Spleen (tissue), 11 donors: ENCODE measurements at regions not wholly inside any gene's neighbourhood (a gene's known extent, or its start where the extent isn't known, plus 50 kb on each side); places are given as distances from the start of the nearest gene placed in this dataset.

Experiments used
- DNase-seq: peaks from one replicate; pipeline ENCODE4 v3.0.0-alpha.2; 2020
- H3K27ac ChIP-seq, 8 donors: fragments of 200-600 bp; sonication (generic) in 7 of 8; 1 replicate in 4 of 8; 2 replicates in 4 of 8; pipeline versions ENCODE4 v1.5.0 to v1.8.0; 2016 to 2021; ENCODE audit warnings: inconsistent platforms in 4 of 8, mild to moderate bottlenecking in 4 of 8, moderate library complexity in 1 of 8
- H3K27me3 ChIP-seq, 7 donors: fragments of 200-600 bp; sonication (generic) in 6 of 7; replicated peaks in 1 of 7; 1 replicate in 4 of 7; 2 replicates in 3 of 7; pipeline versions ENCODE4 v1.5.0 to v1.8.0; 2016 to 2021; ENCODE audit warnings: inconsistent platforms in 3 of 7, mild to moderate bottlenecking in 1 of 7
- H3K36me3 ChIP-seq, 6 donors: fragments of 200-600 bp; sonication (generic) in 5 of 6; 1 replicate in 4 of 6; 2 replicates in 2 of 6; pipeline versions ENCODE4 v1.5.0 to v1.8.0; 2016 to 2021; ENCODE audit warnings: inconsistent platforms in 2 of 6
- H3K4me1 ChIP-seq, 6 donors: fragments of 200-600 bp; sonication (generic) in 5 of 6; 1 replicate in 3 of 6; 2 replicates in 3 of 6; pipeline versions ENCODE4 v1.5.0 to v1.8.0; 2016 to 2021; ENCODE audit warnings: inconsistent platforms in 3 of 6
- H3K4me3 ChIP-seq, 8 donors: fragments of 200-600 bp; sonication (generic) in 7 of 8; 1 replicate in 4 of 8; 2 replicates in 4 of 8; pipeline versions ENCODE4 v1.5.0 to v1.8.0; 2016 to 2021; ENCODE audit warnings: inconsistent platforms in 4 of 8, mild to moderate bottlenecking in 4 of 8, moderate library complexity in 2 of 8
- H3K9me3 ChIP-seq, 8 donors: fragments of 200-600 bp; sonication (generic) in 7 of 8; 1 replicate in 4 of 8; 2 replicates in 4 of 8; pipeline versions ENCODE4 v1.5.0 to v1.8.0; 2016 to 2021; ENCODE audit warnings: inconsistent platforms in 4 of 8
- CTCF ChIP-seq, 11 experiments: fragments of 200-600 bp in 7 of 11; fragments of 450-650 bp in 4 of 11; sonication (generic) in 4 of 11; IDR thresholded peaks in 8 of 11; conservative IDR thresholded peaks in 3 of 11; 1 replicate in 7 of 11; 2 replicates in 4 of 11; pipeline versions ENCODE4 v1.4.0 to v1.8.0; 2016 to 2021; ENCODE audit warnings: antibody characterized with exemption in 11 of 11, inconsistent platforms in 4 of 11, mild to moderate bottlenecking in 1 of 11
- POLR2A ChIP-seq, 3 donors: fragments of 450-650 bp; IDR thresholded peaks; one replicate each; pipeline ENCODE4 v1.5.1; 2017; ENCODE audit warnings: antibody characterized with exemption in 3 of 3, mild to moderate bottlenecking in 1 of 3
- POLR2AphosphoS5 ChIP-seq, 3 donors: sonication (generic); formaldehyde crosslinking; IDR thresholded peaks; one replicate each; pipeline ENCODE4 v1.5.1; 2017; ENCODE audit warnings: antibody characterized with exemption in 3 of 3
- WGBS, 5 donors: extraction: QIAGEN DNeasy Blood & Tissue Kit in 3 of 5; methylation state at CpG; one replicate each; pipeline versions ENCODE4 v1.1.5 to v1.1.7; 2013 to 2018; 5-methylcytosine and 5-hydroxymethylcytosine counted together
- intact Hi-C: fragments of 100-400 bp; cut with DNase I; formaldehyde crosslinking; loops from one replicate; pipeline ENCODE4 v1.15.0; 2023; ENCODE audit warnings: low total_unique reads
- donor health status: healthy with polysubstance abuse.
- donor health status: DM: no; HTN: no; CAD: no; lungs with moderate emphysema.
- donor health status: DM: no; HTN: no; CAD: no.
- donor health status: Bipolar disorder and iron deficiency.
- donor health status: healthy.
- donor health status: DM: no; HTN: no; CAD: no.
- donor health status: DM: yes; HTN: yes; CAD: no.

- Histone ChIP-seq H3K36me3 (no peaks in the 10 kb centered on the region), H3K4me3 (no peak overlapping the region), H3K27me3 (no peaks in the 10 kb centered on the region), H3K4me1 (no peaks in the 10 kb centered on the region), H3K27ac (no peak overlapping the region), H3K9me3 (no peaks in the 10 kb centered on the region)
- DNase-seq: no peak
- 83 to 96% (median 90%) methylated on average over 1 of the region's 1 CpG for WGBS, 5 donors
- TF ChIP-seq POLR2AphosphoS5 (IDR thresholded peaks at IDR 0.05): no peak
- TF ChIP-seq CTCF (IDR thresholded peaks at IDR 0.05 in 8 of 11, conservative IDR thresholded peaks at IDR 0.05 in 3 of 11): no peak
- intact Hi-C loops: no loop called here
Measured at GRCh38 chr2:136647039-136647438, 118.3 kb upstream of the THSD7B start.

GRCh38 chr2:136645236-136645828 lies 120.0 kb upstream of the THSD7B start:
- DNase-seq: no peak
- intact Hi-C loops: no loop called here
- no peaks in the 10 kb centered on the region for H3K9me3 ChIP-seq

GRCh38 chr2:136639651-136640050 lies 125.7 kb upstream of the THSD7B start:
- 87 to 95% (median 90%) methylated on average over 15 of the region's 15 CpGs for WGBS, 5 donors
- H3K9me3 ChIP-seq: peaks cover 0 to 8% (median 0%) of the 10 kb centered on the region in 8 donors
- intact Hi-C loops: no loop called here

More at GRCh38 chr2:136645236-136645828, 120.0 kb upstream of the THSD7B start:
- no peaks in the 10 kb centered on the region for H3K27me3 ChIP-seq
- 60 to 73% (median 62%) methylated on average over 3 of the region's 3 CpGs for WGBS, 5 donors
- H3K4me1 ChIP-seq: no peaks in the 10 kb centered on the region
- H3K4me3 ChIP-seq: no peak overlapping the region
- TF ChIP-seq CTCF (IDR thresholded peaks at IDR 0.05 in 8 of 11, conservative IDR thresholded peaks at IDR 0.05 in 3 of 11): no peak
- no peak for TF ChIP-seq POLR2AphosphoS5 (IDR thresholded peaks at IDR 0.05)
- no peak for TF ChIP-seq POLR2A (IDR thresholded peaks at IDR 0.05)
- H3K36me3 ChIP-seq: no peaks in the 10 kb centered on the region
- H3K27ac ChIP-seq: no peak overlapping the region

GRCh38 chr2:136638193-136638592 lies 127.2 kb upstream of the THSD7B start:
- no peaks in the 10 kb centered on the region for H3K4me1 ChIP-seq
- peaks cover 0 to 8% (median 0%) of the 10 kb centered on the region in 8 donors for H3K9me3 ChIP-seq
- no peak overlapping the region for H3K27ac ChIP-seq
- intact Hi-C loops: no loop called here
- TF ChIP-seq POLR2AphosphoS5 (IDR thresholded peaks at IDR 0.05): no peak
- TF ChIP-seq CTCF (IDR thresholded peaks at IDR 0.05 in 8 of 11, conservative IDR thresholded peaks at IDR 0.05 in 3 of 11): no peak
- TF ChIP-seq POLR2A (IDR thresholded peaks at IDR 0.05): no peak
- DNase-seq: no peak
- H3K36me3 ChIP-seq: no peaks in the 10 kb centered on the region
- H3K4me3 ChIP-seq: no peak overlapping the region
- H3K27me3 ChIP-seq: no peaks in the 10 kb centered on the region

More at GRCh38 chr2:136639651-136640050, 125.7 kb upstream of the THSD7B start:
- Histone ChIP-seq H3K36me3 (no peaks in the 10 kb centered on the region), H3K4me1 (no peaks in the 10 kb centered on the region), H3K27me3 (no peaks in the 10 kb centered on the region), H3K27ac (no peak overlapping the region), H3K4me3 (no peak overlapping the region)
- no peak for DNase-seq
- TF ChIP-seq POLR2AphosphoS5 (IDR thresholded peaks at IDR 0.05) (no peak), POLR2A (IDR thresholded peaks at IDR 0.05) (no peak), CTCF (IDR thresholded peaks at IDR 0.05 in 8 of 11, conservative IDR thresholded peaks at IDR 0.05 in 3 of 11) (no peak)
